Natural killer cell (primary cell): ENCODE measurements at regions not wholly inside any gene's neighbourhood (a gene's known extent, or its start where the extent isn't known, plus 50 kb on each side); places are given as distances from the start of the nearest gene placed in this dataset.

Experiments used
- ATAC-seq, 3 donors: fragments of 150-1000 bp in 2 of 3; fragments of 200-7000 bp in 1 of 3; cut with Tn5 transposase; 1 replicate in 1 of 3; 2 replicates in 2 of 3; pipeline ENCODE4 v1.10.0; 2021; ENCODE audit warnings: mild to moderate bottlenecking in 2 of 3, moderate library complexity in 2 of 3
- DNase-seq, 2 donors: peaks; one replicate each; pipeline versions ENCODE4 v3.0.0 to v3.0.0-alpha.2; 2013 to 2021; ENCODE audit warnings: mixed read lengths in 1 of 2
- H3K27ac ChIP-seq: one replicate; pipeline ENCODE4 v1.5.1; 2013; ENCODE audit warnings: mild to moderate bottlenecking, low read length
- H3K27me3 ChIP-seq: one replicate; pipeline ENCODE4 v1.6.1; 2013; ENCODE audit warnings: low read length; ENCODE audit not compliant: control insufficient read depth, insufficient read depth
- H3K36me3 ChIP-seq: one replicate; pipeline ENCODE4 v1.6.1; 2013; ENCODE audit warnings: low read length; ENCODE audit not compliant: control insufficient read depth, insufficient read depth
- H3K4me1 ChIP-seq: one replicate; pipeline ENCODE4 v1.6.1; 2013; ENCODE audit warnings: low read length; ENCODE audit not compliant: control insufficient read depth, insufficient read depth
- H3K4me3 ChIP-seq: one replicate; pipeline ENCODE4 v1.5.1; 2013; ENCODE audit warnings: low read length
- H3K9me3 ChIP-seq: one replicate; pipeline ENCODE4 v1.6.1; 2013; ENCODE audit warnings: low read length; ENCODE audit not compliant: control insufficient read depth, insufficient read depth
- H3K27ac Mint-ChIP-seq, 2 donors: one replicate each; pipeline ENCODE4 v1.8.0; 2022; ENCODE audit warnings: mild to moderate bottlenecking in 2 of 2, mixed read lengths in 2 of 2, moderate library complexity in 1 of 2
- H3K27me3 Mint-ChIP-seq, 2 donors: one replicate each; pipeline ENCODE4 v1.8.0; 2022; ENCODE audit warnings: low read depth in 2 of 2, mixed read lengths in 2 of 2
- H3K36me3 Mint-ChIP-seq: one replicate; pipeline ENCODE4 v1.8.0; 2022; ENCODE audit warnings: mixed read lengths
- H3K4me1 Mint-ChIP-seq, 2 donors: one replicate each; pipeline ENCODE4 v1.8.0; 2022; ENCODE audit warnings: mixed read lengths in 2 of 2
- H3K4me3 Mint-ChIP-seq: one replicate; pipeline ENCODE4 v1.8.0; 2022; ENCODE audit warnings: mild to moderate bottlenecking, moderate library complexity, mixed read lengths
- H3K9me3 Mint-ChIP-seq, 2 donors: one replicate each; pipeline ENCODE4 v1.8.0; 2022; ENCODE audit warnings: mixed read lengths in 2 of 2
- WGBS: methylation state at CpG from one replicate; pipeline ENCODE4 v1.1.7; 2013; ENCODE audit warnings: missing lambda C conversion rate; ENCODE audit not compliant: insufficient coverage; 5-methylcytosine and 5-hydroxymethylcytosine counted together
- intact Hi-C: fragments of 100-400 bp; cut with micrococcal nuclease; formaldehyde crosslinking; loops from one replicate; pipeline ENCODE4 v1.14.2; 2022
- TF ChIP-seq, protein P1 (sequence below): fragments of 200-600 bp; IDR thresholded peaks from one replicate; pipeline ENCODE4 v1.8.0; 2022; ENCODE audit warnings: antibody characterized with exemption

DNA sequence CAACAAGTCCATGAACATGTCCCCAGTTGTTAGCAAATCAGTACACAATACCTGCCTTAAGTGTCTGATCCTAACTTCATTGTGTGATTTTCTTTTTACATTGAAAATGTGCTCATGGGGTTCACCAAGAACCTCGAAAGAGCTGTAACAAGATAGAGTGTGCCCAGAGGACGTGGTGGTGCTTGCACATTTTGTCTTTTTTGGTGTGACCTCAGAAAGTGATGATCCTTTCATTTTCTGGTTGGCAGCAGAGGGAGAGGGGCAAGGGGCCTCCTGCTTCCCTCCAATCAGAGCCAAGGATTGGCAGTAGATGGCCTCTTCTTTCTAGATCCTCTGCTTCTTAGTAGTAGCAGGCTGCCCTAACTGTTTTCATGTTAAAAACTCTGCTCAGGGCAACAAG is 176.4 kb downstream of the OPA1 start:
- Mint-ChIP-seq H3K4me3 (no peak overlapping the region), H3K36me3 (no peaks in the 10 kb centered on the region), H3K27me3 (peaks cover 0 to 20% of the 10 kb centered on the region in 2 donors), H3K4me1 (no peaks in the 10 kb centered on the region), H3K27ac (no peak overlapping the region), H3K9me3 (no peaks in the 10 kb centered on the region)
- intact Hi-C loops = no loop called here
- Histone ChIP-seq H3K9me3 (no peaks in the 10 kb centered on the region), H3K27ac (no peak overlapping the region), H3K27me3 (no peaks in the 10 kb centered on the region), H3K4me3 (no peak overlapping the region), H3K36me3 (no peaks in the 10 kb centered on the region), H3K4me1 (no peaks in the 10 kb centered on the region)
- no peak for DNase-seq
- no peak for ATAC-seq
- TF ChIP-seq, protein P1, sequence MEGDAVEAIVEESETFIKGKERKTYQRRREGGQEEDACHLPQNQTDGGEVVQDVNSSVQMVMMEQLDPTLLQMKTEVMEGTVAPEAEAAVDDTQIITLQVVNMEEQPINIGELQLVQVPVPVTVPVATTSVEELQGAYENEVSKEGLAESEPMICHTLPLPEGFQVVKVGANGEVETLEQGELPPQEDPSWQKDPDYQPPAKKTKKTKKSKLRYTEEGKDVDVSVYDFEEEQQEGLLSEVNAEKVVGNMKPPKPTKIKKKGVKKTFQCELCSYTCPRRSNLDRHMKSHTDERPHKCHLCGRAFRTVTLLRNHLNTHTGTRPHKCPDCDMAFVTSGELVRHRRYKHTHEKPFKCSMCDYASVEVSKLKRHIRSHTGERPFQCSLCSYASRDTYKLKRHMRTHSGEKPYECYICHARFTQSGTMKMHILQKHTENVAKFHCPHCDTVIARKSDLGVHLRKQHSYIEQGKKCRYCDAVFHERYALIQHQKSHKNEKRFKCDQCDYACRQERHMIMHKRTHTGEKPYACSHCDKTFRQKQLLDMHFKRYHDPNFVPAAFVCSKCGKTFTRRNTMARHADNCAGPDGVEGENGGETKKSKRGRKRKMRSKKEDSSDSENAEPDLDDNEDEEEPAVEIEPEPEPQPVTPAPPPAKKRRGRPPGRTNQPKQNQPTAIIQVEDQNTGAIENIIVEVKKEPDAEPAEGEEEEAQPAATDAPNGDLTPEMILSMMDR = no peak
- 74% methylated on average over 2 of the region's 2 CpGs for WGBS

- no peak overlapping the region for H3K27ac ChIP-seq
- no peaks in the 10 kb centered on the region for H3K4me1 ChIP-seq
- DNase-seq (no peak), ATAC-seq (no peak)
- 91% methylated on average over 20 of the region's 20 CpGs for WGBS
- no peaks in the 10 kb centered on the region for H3K9me3 ChIP-seq
- H3K27me3 Mint-ChIP-seq = peaks cover 7 to 37% of the 10 kb centered on the region in 2 donors
- H3K4me3 ChIP-seq = no peak overlapping the region
- intact Hi-C loops = no loop called here
- H3K27ac Mint-ChIP-seq = no peak overlapping the region
- TF ChIP-seq, protein P1 = no peak
- H3K36me3 ChIP-seq = no peaks in the 10 kb centered on the region
- H3K4me3 Mint-ChIP-seq = no peak overlapping the region
- no peaks in the 10 kb centered on the region for H3K9me3 Mint-ChIP-seq
- no peaks in the 10 kb centered on the region for H3K4me1 Mint-ChIP-seq
- H3K36me3 Mint-ChIP-seq = no peaks in the 10 kb centered on the region
- no peaks in the 10 kb centered on the region for H3K27me3 ChIP-seq
These were observed 178.1 kb downstream of the OPA1 start for GRCh38 chr3:193771011-193771652.

- Histone ChIP-seq H3K9me3 (no peaks in the 10 kb centered on the region), H3K27me3 (no peaks in the 10 kb centered on the region), H3K27ac (no peak overlapping the region), H3K4me1 (no peaks in the 10 kb centered on the region), H3K36me3 (no peaks in the 10 kb centered on the region), H3K4me3 (no peak overlapping the region)
- no peaks in the 10 kb centered on the region for H3K36me3 Mint-ChIP-seq
- no peaks in the 10 kb centered on the region for H3K9me3 Mint-ChIP-seq
- H3K4me1 Mint-ChIP-seq = no peaks in the 10 kb centered on the region
- ATAC-seq (no peak), DNase-seq (no peak)
- intact Hi-C loops = no loop called here
- no peak overlapping the region for H3K4me3 Mint-ChIP-seq
- H3K27ac Mint-ChIP-seq = no peak overlapping the region
- TF ChIP-seq, protein P1 = no peak
- H3K27me3 Mint-ChIP-seq = peaks cover 9 to 44% of the 10 kb centered on the region in 2 donors
- 94% methylated on average over 15 of the region's 18 CpGs for WGBS
These were observed 178.8 kb downstream of the OPA1 start for GRCh38 chr3:193771653-193772421.

DNA sequence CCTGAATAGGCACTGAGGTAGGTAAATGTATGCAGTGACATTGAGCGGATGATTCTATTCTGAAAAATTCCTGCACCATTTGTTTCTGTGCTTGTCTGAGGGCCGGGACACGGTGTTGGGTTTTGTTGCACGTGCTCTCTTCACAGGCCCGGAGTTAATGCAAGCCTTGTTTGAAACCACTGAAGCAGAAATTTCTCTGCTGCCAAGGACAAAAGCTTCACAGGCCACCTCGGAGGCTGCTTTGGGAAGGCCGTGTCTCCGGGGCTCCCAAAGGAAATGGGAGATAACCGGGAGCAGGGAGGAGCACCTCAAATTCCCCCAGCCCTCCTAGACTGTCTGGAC is 179.4 kb downstream of the OPA1 start:
- H3K9me3 ChIP-seq = no peaks in the 10 kb centered on the region
- WGBS = 93% methylated on average over 9 of the region's 9 CpGs
- no peak overlapping the region for H3K4me3 ChIP-seq
- no peaks in the 10 kb centered on the region for H3K36me3 ChIP-seq
- H3K27ac ChIP-seq = no peak overlapping the region
- Mint-ChIP-seq H3K9me3 (no peaks in the 10 kb centered on the region), H3K27me3 (peaks cover 9 to 45% of the 10 kb centered on the region in 2 donors), H3K4me3 (no peak overlapping the region), H3K36me3 (no peaks in the 10 kb centered on the region), H3K27ac (no peak overlapping the region), H3K4me1 (no peaks in the 10 kb centered on the region)
- no peaks in the 10 kb centered on the region for H3K27me3 ChIP-seq
- TF ChIP-seq, protein P1 = no peak
- intact Hi-C loops = no loop called here
- ATAC-seq = no peak
- H3K4me1 ChIP-seq = no peaks in the 10 kb centered on the region
- no peak for DNase-seq
